Thoracic aorta (tissue), 2 donors: ENCODE measurements at regions not wholly inside any gene's neighbourhood (a gene's known extent, or its start where the extent isn't known, plus 50 kb on each side); places are given as distances from the start of the nearest gene placed in this dataset.

Source experiments
- ATAC-seq: fragments of 150-250 bp; one replicate; pipeline ENCODE4 v1.8.0; 2017; ENCODE audit warnings: low read depth; ENCODE audit not compliant: insufficient number of reproducible peaks, low FRiP score
- DNase-seq: peaks from one replicate; pipeline ENCODE4 v3.0.0-alpha.2; 2020; ENCODE audit warnings: low spot score
- H3K27ac ChIP-seq, 2 donors: fragments of 200-600 bp; sonication (generic); 1 replicate in 1 of 2; 2 replicates in 1 of 2; pipeline ENCODE4 v1.5.1; 2016; ENCODE audit warnings: mild to moderate bottlenecking in 2 of 2, moderate library complexity in 2 of 2
- H3K27me3 ChIP-seq: fragments of 200-600 bp; sonication (generic); replicated peaks from 2 replicates; pipeline ENCODE4 v1.6.0; 2016; ENCODE audit warnings: mild to moderate bottlenecking; ENCODE audit not compliant: insufficient read depth
- H3K36me3 ChIP-seq: fragments of 200-600 bp; sonication (generic); one replicate; pipeline ENCODE4 v1.5.1; 2016
- H3K4me1 ChIP-seq, 2 donors: fragments of 200-600 bp; sonication (generic); 1 replicate in 1 of 2; 2 replicates in 1 of 2; pipeline versions ENCODE4 v1.5.1 to v1.6.0; 2016; ENCODE audit warnings: low read depth in 2 of 2, mild to moderate bottlenecking in 1 of 2; ENCODE audit not compliant: control insufficient read depth in 1 of 2
- H3K4me3 ChIP-seq: fragments of 200-600 bp; sonication (generic); 2 replicates; pipeline ENCODE4 v1.5.1; 2016; ENCODE audit warnings: mild to moderate bottlenecking
- H3K9me3 ChIP-seq: fragments of 200-600 bp; sonication (generic); 2 replicates; pipeline ENCODE4 v1.5.1; 2016
- CTCF ChIP-seq: fragments of 200-600 bp; sonication (generic); IDR thresholded peaks from one replicate; pipeline ENCODE4 v1.5.1; 2019; ENCODE audit warnings: antibody characterized with exemption

GRCh38 chr21:38922474-38923235 lies 116.9 kb downstream of the ETS2 start:
- Histone ChIP-seq H3K4me1 (peaks cover 24 to 61% of the 10 kb centered on the region in 2 donors), H3K36me3 (no peaks in the 10 kb centered on the region), H3K27me3 (no peaks in the 10 kb centered on the region), H3K4me3 (no peak overlapping the region), H3K9me3 (no peaks in the 10 kb centered on the region), H3K27ac (peak overlapping the region in 1 of 2 donors; percentile 78)
- DNase-seq (no peak), ATAC-seq (no peak)
- no peak for TF ChIP-seq CTCF

GRCh38 chr21:38921511-38922251 lies 116.0 kb downstream of the ETS2 start:
- Histone ChIP-seq H3K9me3 (no peaks in the 10 kb centered on the region), H3K27ac (peak overlapping the region; percentile 61 to 78), H3K36me3 (no peaks in the 10 kb centered on the region), H3K27me3 (no peaks in the 10 kb centered on the region), H3K4me1 (peaks cover 24 to 56% of the 10 kb centered on the region in 2 donors), H3K4me3 (peak overlapping the region; percentile 26)
- no peak for DNase-seq
- ATAC-seq, result no peak
- no peak for TF ChIP-seq CTCF

- peak; percentile 32 for ATAC-seq
- peak overlapping the region; percentile 74 to 78 for H3K27ac ChIP-seq
- H3K4me3 ChIP-seq, result peak overlapping the region; percentile 28
- DNase-seq, result no peak
- H3K9me3 ChIP-seq, result no peaks in the 10 kb centered on the region
- no peaks in the 10 kb centered on the region for H3K27me3 ChIP-seq
- peaks cover 24 to 48% of the 10 kb centered on the region in 2 donors for H3K4me1 ChIP-seq
- no peaks in the 10 kb centered on the region for H3K36me3 ChIP-seq
- TF ChIP-seq CTCF, result no peak
Measured at GRCh38 chr21:38920631-38921398, 115.1 kb downstream of the ETS2 start.

GRCh38 chr21:38918607-38919346 lies 113.0 kb downstream of the ETS2 start:
- H3K27ac ChIP-seq, result peak overlapping the region; percentile 3 to 64
- H3K4me1 ChIP-seq, result peaks cover 19 to 47% of the 10 kb centered on the region in 2 donors
- H3K36me3 ChIP-seq, result no peaks in the 10 kb centered on the region
- no peak overlapping the region for H3K4me3 ChIP-seq
- ATAC-seq (no peak), DNase-seq (no peak)
- no peaks in the 10 kb centered on the region for H3K9me3 ChIP-seq
- no peak for TF ChIP-seq CTCF
- H3K27me3 ChIP-seq, result no peaks in the 10 kb centered on the region
